Ramos (cell line): ENCODE measurements at regions not wholly inside any gene's neighbourhood (a gene's known extent, or its start where the extent isn't known, plus 50 kb on each side); places are given as distances from the start of the nearest gene placed in this dataset.
"Not testable (repeated sequence)": the region's sequence is repeated elsewhere in the genome, so short reads cannot be mapped to it uniquely, and the experiment has no call there.

Experiments used
- in situ Hi-C: fragments of 300-500 bp; cut with MboI; formaldehyde crosslinking; loops from one replicate; pipeline ENCODE4 v1.14.3; 2022; ENCODE audit warnings: low sequenced_read_pairs; ENCODE audit not compliant: unreplicated experiment

- in situ Hi-C loops = no loop called here
Observed at GRCh38 chr21:22132358-22133071, 1134.3 kb downstream of the NCAM2 start.

- in situ Hi-C loops = no loop called here
Observed at GRCh38 chr21:22136740-22137139, 1138.5 kb downstream of the NCAM2 start.

GRCh38 chr21:22138297-22139016 is 1140.2 kb downstream of the NCAM2 start:
- in situ Hi-C loops = no loop called here

- in situ Hi-C loops = no loop called here
Observed at GRCh38 chr21:22145545-22145944, 1147.3 kb downstream of the NCAM2 start.

GRCh38 chr21:22154579-22155274 is 1156.5 kb downstream of the NCAM2 start:
- in situ Hi-C loops = no loop called here

- in situ Hi-C loops = no loop called here
Observed at GRCh38 chr21:22164912-22165311, 1166.7 kb downstream of the NCAM2 start.

GRCh38 chr21:22174746-22175145 is 1176.5 kb downstream of the NCAM2 start:
- in situ Hi-C loops = no loop called here

- in situ Hi-C loops = no loop called here
Observed at GRCh38 chr21:22189278-22189677, 1191.1 kb downstream of the NCAM2 start.

GRCh38 chr21:22191581-22191980 is 1193.4 kb downstream of the NCAM2 start:
- in situ Hi-C loops = no loop called here

- in situ Hi-C loops = no loop called here
Observed at GRCh38 chr21:22192766-22193165, 1194.6 kb downstream of the NCAM2 start.

GRCh38 chr21:22194986-22195385 is 1196.8 kb downstream of the NCAM2 start:
- in situ Hi-C loops = not testable (repeated sequence)

GRCh38 chr21:22200378-22201092 is 1202.3 kb downstream of the NCAM2 start:
- in situ Hi-C loops = no loop called here

- in situ Hi-C loops = no loop called here
Observed at GRCh38 chr21:22201126-22201525, 1202.9 kb downstream of the NCAM2 start.

- in situ Hi-C loops = no loop called here
Observed at GRCh38 chr21:22201669-22202068, 1203.5 kb downstream of the NCAM2 start.

- in situ Hi-C loops = no loop called here
Observed at GRCh38 chr21:22209304-22209700, 1211.1 kb downstream of the NCAM2 start.

- in situ Hi-C loops = no loop called here
Observed at GRCh38 chr21:22211943-22212342, 1213.7 kb downstream of the NCAM2 start.

- in situ Hi-C loops = no loop called here
Observed at GRCh38 chr21:22223385-22223784, 1225.2 kb downstream of the NCAM2 start.

GRCh38 chr21:22224261-22224660 is 1226.1 kb downstream of the NCAM2 start:
- in situ Hi-C loops = no loop called here

- in situ Hi-C loops = no loop called here
Observed at GRCh38 chr21:22225299-22225698, 1227.1 kb downstream of the NCAM2 start.

- in situ Hi-C loops = no loop called here
Observed at GRCh38 chr21:22231013-22231412, 1232.8 kb downstream of the NCAM2 start.
